HCT116 (cell line): ENCODE measurements at regions not wholly inside any gene's neighbourhood (a gene's known extent, or its start where the extent isn't known, plus 50 kb on each side); places are given as distances from the start of the nearest gene placed in this dataset.
"Not testable (repeated sequence)": the region's sequence is repeated elsewhere in the genome, so short reads cannot be mapped to it uniquely, and the experiment has no call there.

Source experiments
- ATAC-seq: fragments of 200-7000 bp; cut with Tn5 transposase; 2 replicates; pipeline ENCODE4 v1.9.1; 2020; ENCODE audit warnings: mild to moderate bottlenecking, moderate library complexity
- BruUV-seq: library from RNA; stranded (reverse); fragments of 400-500 nt; replicated peaks from 2 replicates; lab custom pipeline; 2021; lab: Mats Ljungman, UMichigan
- CTCF ChIA-PET: fragments of 300-600 bp; sonication (Branson Sonifier 250); formaldehyde crosslinking; loops from one replicate; lab custom pipeline; 2021; ENCODE audit warnings: antibody characterized with exemption; lab: Charles Lee
- POLR2A ChIA-PET: fragments of 300-600, 350-600 bp; sonication (Branson Sonifier 250); formaldehyde crosslinking; loops from one replicate; lab custom pipeline; 2021; ENCODE audit warnings: antibody characterized with exemption; lab: Charles Lee
- RAD21 ChIA-PET, 2 experiments: fragments of 300-600 bp; sonication (Branson Sonifier 250); formaldehyde crosslinking; loops; one replicate each; lab custom pipeline; 2023; ENCODE audit warnings: low total read pairs in 2 of 2; ENCODE audit not compliant: uncharacterized antibody in 2 of 2, unreplicated experiment in 2 of 2, low non-redundant PET in 1 of 2; lab: Charles Lee
- DNase-seq: peaks from one replicate; pipeline ENCODE4 v3.0.0-alpha.2; 2010; ENCODE audit warnings: low read depth, low spot score
- H2AFZ ChIP-seq: fragments of 200-600 bp; shearing (Covaris generic), sonication (generic); 2 replicates; pipeline ENCODE4 v1.6.1; 2017; ENCODE audit warnings: low read depth, mixed run types, mixed read lengths, antibody characterized with exemption, low read length; ENCODE audit not compliant: poor library complexity, severe bottlenecking
- H3K27ac ChIP-seq: 2 replicates; pipeline ENCODE4 v1.5.1; 2012; ENCODE audit warnings: low read depth, low read length
- H3K27me3 ChIP-seq: fragments of 200-600 bp; sonication (generic); 2 replicates; pipeline ENCODE4 v1.6.1; 2016; ENCODE audit warnings: mixed run types, low read length, mixed read lengths; ENCODE audit not compliant: insufficient read depth
- H3K36me3 ChIP-seq, 2 experiments: fragments of 200-500 bp in 1 of 2; fragments of 200-600 bp in 1 of 2; sonication (Bioruptor generic) in 1 of 2; sonication (generic) in 1 of 2; 2 replicates each; pipeline versions ENCODE4 v1.5.1 to v1.6.1; 2014 to 2016; ENCODE audit warnings: low read length in 2 of 2, inconsistent platforms in 1 of 2, mixed read lengths in 1 of 2, mixed run types in 1 of 2; ENCODE audit not compliant: insufficient read depth in 2 of 2, control insufficient read depth in 1 of 2
- H3K4me1 ChIP-seq, 2 experiments: fragments of 200-600 bp in 1 of 2; sonication (generic) in 1 of 2; 2 replicates each; pipeline versions ENCODE4 v1.5.1 to v1.6.1; 2012 to 2017; ENCODE audit warnings: low read length in 2 of 2, inconsistent platforms in 1 of 2, mild to moderate bottlenecking in 1 of 2, mixed read lengths in 1 of 2, mixed run types in 1 of 2, moderate library complexity in 1 of 2; ENCODE audit not compliant: insufficient read depth in 2 of 2, control insufficient read depth in 1 of 2
- H3K4me2 ChIP-seq: fragments of 200-600 bp; sonication (generic); 2 replicates; pipeline ENCODE4 v1.6.1; 2017; ENCODE audit warnings: mixed run types, low read length, mixed read lengths
- H3K4me3 ChIP-seq, 2 experiments: fragments of 200-600 bp in 1 of 2; sonication (generic) in 1 of 2; replicated peaks in 1 of 2; 2 replicates each; pipeline ENCODE4 v1.5.1; 2011 to 2016; ENCODE audit warnings: low read length in 2 of 2, control low read depth in 1 of 2, low read depth in 1 of 2, mild to moderate bottlenecking in 1 of 2, mixed read lengths in 1 of 2, mixed run types in 1 of 2
- H3K79me2 ChIP-seq: fragments of 200-600 bp; sonication (generic); 2 replicates; pipeline ENCODE4 v1.6.1; 2017; ENCODE audit warnings: mild to moderate bottlenecking, mixed run types, low read length, moderate library complexity, mixed read lengths; ENCODE audit not compliant: insufficient read depth
- H3K9ac ChIP-seq: fragments of 200-600 bp; sonication (generic); 2 replicates; pipeline ENCODE4 v1.6.1; 2016; ENCODE audit warnings: low read length, mixed read lengths
- H3K9me2 ChIP-seq: fragments of 200-600 bp; sonication (generic), shearing (Covaris generic); 2 replicates; pipeline ENCODE4 v1.6.1; 2017; ENCODE audit warnings: mixed run types, mild to moderate bottlenecking, moderate library complexity; ENCODE audit not compliant: insufficient read depth
- H3K9me3 ChIP-seq, 2 experiments: fragments of 200-500 bp in 1 of 2; fragments of 200-600 bp in 1 of 2; sonication (Bioruptor generic) in 1 of 2; sonication (generic) in 1 of 2; 2 replicates each; pipeline ENCODE4 v1.6.1; 2014 to 2017; ENCODE audit warnings: low read length in 2 of 2, mixed read lengths in 2 of 2, inconsistent platforms in 1 of 2, low read depth in 1 of 2, mild to moderate bottlenecking in 1 of 2, mixed run types in 1 of 2, moderate library complexity in 1 of 2; ENCODE audit not compliant: control insufficient read depth in 1 of 2, insufficient read depth in 1 of 2
- H4K20me1 ChIP-seq: fragments of 200-600 bp; sonication (generic), shearing (Covaris generic); 2 replicates; pipeline ENCODE4 v1.6.1; 2017; ENCODE audit warnings: mixed run types, mild to moderate bottlenecking, moderate library complexity; ENCODE audit not compliant: insufficient read depth
- intact Hi-C: fragments of 100-400 bp; cut with micrococcal nuclease; formaldehyde crosslinking; loops from 2 replicates; pipeline ENCODE4 v1.10.0; 2022

GRCh38 chr14:105697955-105698354 lies 171.6 kb downstream of the TMEM121 start:
- POLR2A ChIA-PET, H3K27ac ChIP-seq, H3K9me3 ChIP-seq, H2AFZ ChIP-seq, BruUV-seq, H3K4me2 ChIP-seq, H3K4me1 ChIP-seq, RAD21 ChIA-PET, intact Hi-C loops, H3K9me2 ChIP-seq, H4K20me1 ChIP-seq, DNase-seq, H3K9ac ChIP-seq, ATAC-seq, CTCF ChIA-PET, H3K79me2 ChIP-seq, H3K27me3 ChIP-seq, H3K4me3 ChIP-seq, H3K36me3 ChIP-seq: not testable (repeated sequence)

- H3K27ac ChIP-seq, BruUV-seq, H3K4me3 ChIP-seq, CTCF ChIA-PET, H4K20me1 ChIP-seq, H3K4me2 ChIP-seq, H3K36me3 ChIP-seq, H3K9me2 ChIP-seq, H2AFZ ChIP-seq, intact Hi-C loops, H3K9me3 ChIP-seq, POLR2A ChIA-PET, ATAC-seq, DNase-seq, H3K79me2 ChIP-seq, RAD21 ChIA-PET, H3K27me3 ChIP-seq, H3K9ac ChIP-seq, H3K4me1 ChIP-seq: not testable (repeated sequence)
Measured at GRCh38 chr14:105698940-105699556, 172.7 kb downstream of the TMEM121 start.

GRCh38 chr14:105699706-105700105 lies 173.3 kb downstream of the TMEM121 start:
- ATAC-seq, POLR2A ChIA-PET, H3K79me2 ChIP-seq, DNase-seq, H3K27me3 ChIP-seq, H4K20me1 ChIP-seq, H3K4me3 ChIP-seq, BruUV-seq, H2AFZ ChIP-seq, RAD21 ChIA-PET, CTCF ChIA-PET, H3K36me3 ChIP-seq, H3K9ac ChIP-seq, H3K4me1 ChIP-seq, H3K27ac ChIP-seq, H3K4me2 ChIP-seq, H3K9me3 ChIP-seq, H3K9me2 ChIP-seq: not testable (repeated sequence)
- intact Hi-C loops, result loop anchor here (5.0 kb wide), 1 partner anchor 117 kb away; no protein-coding TSS in a partner anchor

GRCh38 chr14:105700146-105700545 lies 173.8 kb downstream of the TMEM121 start:
- H3K79me2 ChIP-seq, BruUV-seq, H3K9ac ChIP-seq, H3K27me3 ChIP-seq, H3K9me3 ChIP-seq, RAD21 ChIA-PET, H3K4me2 ChIP-seq, H3K27ac ChIP-seq, H3K4me3 ChIP-seq, CTCF ChIA-PET, H4K20me1 ChIP-seq, H3K36me3 ChIP-seq, POLR2A ChIA-PET, DNase-seq, ATAC-seq, H2AFZ ChIP-seq, H3K9me2 ChIP-seq, H3K4me1 ChIP-seq: not testable (repeated sequence)
- intact Hi-C loops, result loop anchor here (5.0 kb wide), 1 partner anchor 118 kb away; no protein-coding TSS in a partner anchor
